Type B pancreatic cell (in vitro differentiated cells): ENCODE measurements at regions not wholly inside any gene's neighbourhood (a gene's known extent, or its start where the extent isn't known, plus 50 kb on each side); places are given as distances from the start of the nearest gene placed in this dataset.

Experiments used
- DNase-seq: peaks from one replicate; pipeline ENCODE4 v3.0.0; 2021; ENCODE audit warnings: mixed read lengths; ENCODE audit not compliant: unreplicated experiment; ENCODE audit errors: extremely low spot score
- H3K27ac Mint-ChIP-seq: 2 replicates; pipeline ENCODE4 v1.8.0; 2021; ENCODE audit warnings: mild to moderate bottlenecking, mixed read lengths
- H3K27me3 Mint-ChIP-seq: 2 replicates; pipeline ENCODE4 v1.8.0; 2021; ENCODE audit warnings: mixed read lengths
- H3K36me3 Mint-ChIP-seq: 2 replicates; pipeline ENCODE4 v1.8.0; 2021; ENCODE audit warnings: mixed read lengths
- H3K4me1 Mint-ChIP-seq: one replicate; pipeline ENCODE4 v1.8.0; 2021; ENCODE audit warnings: mixed read lengths; ENCODE audit not compliant: unreplicated experiment
- H3K4me3 Mint-ChIP-seq: 2 replicates; pipeline ENCODE4 v1.8.0; 2021; ENCODE audit warnings: mild to moderate bottlenecking, mixed read lengths
- H3K9me3 Mint-ChIP-seq: 2 replicates; pipeline ENCODE4 v1.8.0; 2021; ENCODE audit warnings: mixed read lengths
- TF ChIP-seq, protein P1 (sequence below): fragments of 200-600 bp; sonication (generic); conservative IDR thresholded peaks from 2 replicates; pipeline ENCODE4 v1.5.0; 2021; ENCODE audit warnings: antibody characterized with exemption, mild to moderate bottlenecking

DNA sequence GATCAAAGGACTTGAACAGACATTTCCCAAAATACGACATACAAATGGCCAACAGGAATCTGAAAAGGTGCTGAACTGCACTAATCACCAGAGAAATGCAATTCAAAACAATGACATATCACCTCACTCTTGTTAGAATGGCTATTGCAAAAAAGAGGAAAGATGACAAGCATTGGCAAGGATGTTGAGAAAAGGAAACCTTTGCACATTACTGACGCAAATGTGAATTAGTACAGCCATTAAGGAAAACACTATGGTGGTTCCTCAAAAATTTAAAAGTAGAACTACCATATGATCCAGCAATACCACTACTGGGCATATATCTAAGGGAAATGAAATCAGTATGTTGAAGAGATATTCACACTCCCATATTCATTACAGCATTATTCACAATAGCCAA lies 57.7 kb upstream of the ASPRV1 start:
- no peaks in the 10 kb centered on the region for H3K9me3 Mint-ChIP-seq
- TF ChIP-seq, protein P1, sequence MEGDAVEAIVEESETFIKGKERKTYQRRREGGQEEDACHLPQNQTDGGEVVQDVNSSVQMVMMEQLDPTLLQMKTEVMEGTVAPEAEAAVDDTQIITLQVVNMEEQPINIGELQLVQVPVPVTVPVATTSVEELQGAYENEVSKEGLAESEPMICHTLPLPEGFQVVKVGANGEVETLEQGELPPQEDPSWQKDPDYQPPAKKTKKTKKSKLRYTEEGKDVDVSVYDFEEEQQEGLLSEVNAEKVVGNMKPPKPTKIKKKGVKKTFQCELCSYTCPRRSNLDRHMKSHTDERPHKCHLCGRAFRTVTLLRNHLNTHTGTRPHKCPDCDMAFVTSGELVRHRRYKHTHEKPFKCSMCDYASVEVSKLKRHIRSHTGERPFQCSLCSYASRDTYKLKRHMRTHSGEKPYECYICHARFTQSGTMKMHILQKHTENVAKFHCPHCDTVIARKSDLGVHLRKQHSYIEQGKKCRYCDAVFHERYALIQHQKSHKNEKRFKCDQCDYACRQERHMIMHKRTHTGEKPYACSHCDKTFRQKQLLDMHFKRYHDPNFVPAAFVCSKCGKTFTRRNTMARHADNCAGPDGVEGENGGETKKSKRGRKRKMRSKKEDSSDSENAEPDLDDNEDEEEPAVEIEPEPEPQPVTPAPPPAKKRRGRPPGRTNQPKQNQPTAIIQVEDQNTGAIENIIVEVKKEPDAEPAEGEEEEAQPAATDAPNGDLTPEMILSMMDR = no peak
- no peak overlapping the region for H3K4me3 Mint-ChIP-seq
- H3K4me1 Mint-ChIP-seq = no peaks in the 10 kb centered on the region
- DNase-seq = no peak
- no peak overlapping the region for H3K27ac Mint-ChIP-seq
- peaks cover 35% of the 10 kb centered on the region for H3K36me3 Mint-ChIP-seq
- no peaks in the 10 kb centered on the region for H3K27me3 Mint-ChIP-seq

DNA sequence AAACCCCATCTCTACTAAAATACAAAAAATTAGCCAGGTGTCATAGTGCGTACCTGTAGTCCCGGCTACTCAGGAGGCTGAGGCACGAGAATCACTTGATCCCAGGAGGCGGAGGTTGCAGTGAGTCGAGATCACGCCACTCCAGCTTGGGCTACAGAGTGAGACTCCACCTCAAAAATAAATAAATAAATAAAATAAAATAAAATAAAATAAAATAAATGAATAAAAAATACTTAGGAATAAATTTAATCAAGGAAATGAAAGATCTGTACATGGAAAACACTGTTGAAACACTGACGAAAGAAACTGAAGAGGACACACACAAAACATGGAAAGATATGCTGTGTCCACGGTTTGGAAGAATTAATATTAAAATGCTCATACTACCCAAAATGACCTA lies 56.5 kb upstream of the ASPRV1 start:
- Mint-ChIP-seq H3K9me3 (no peaks in the 10 kb centered on the region), H3K4me1 (no peaks in the 10 kb centered on the region), H3K36me3 (peaks cover 35% of the 10 kb centered on the region), H3K27me3 (no peaks in the 10 kb centered on the region), H3K27ac (no peak overlapping the region), H3K4me3 (no peak overlapping the region)
- DNase-seq = no peak
- TF ChIP-seq, protein P1 = no peak

- no peaks in the 10 kb centered on the region for H3K27me3 Mint-ChIP-seq
- no peak for DNase-seq
- TF ChIP-seq, protein P1 = no peak
- peaks cover 9% of the 10 kb centered on the region for H3K4me1 Mint-ChIP-seq
- peaks cover 39% of the 10 kb centered on the region for H3K36me3 Mint-ChIP-seq
- H3K9me3 Mint-ChIP-seq = no peaks in the 10 kb centered on the region
- no peak overlapping the region for H3K27ac Mint-ChIP-seq
- H3K4me3 Mint-ChIP-seq = no peak overlapping the region
These were observed 53.5 kb upstream of the ASPRV1 start for GRCh38 chr2:70014959-70015358.

DNA sequence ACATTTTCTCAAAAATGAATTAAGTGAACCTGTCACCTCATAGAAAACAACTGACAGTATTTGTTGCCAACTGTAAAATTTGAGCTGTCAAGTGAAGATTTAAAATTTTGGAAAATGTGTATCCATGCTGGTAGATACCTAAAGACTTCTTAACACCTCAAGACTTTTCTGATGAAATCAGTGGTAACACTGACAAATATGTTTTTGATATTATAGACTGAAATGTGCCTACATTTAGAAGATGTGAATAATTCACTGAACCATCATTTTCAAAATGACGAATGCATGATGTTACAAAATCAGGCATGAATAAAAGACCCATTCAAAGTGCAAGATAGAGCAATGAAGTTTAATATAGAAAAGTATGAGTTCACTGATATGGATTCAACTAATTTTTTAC lies 51.5 kb upstream of the ASPRV1 start:
- TF ChIP-seq, protein P1 = no peak
- H3K27ac Mint-ChIP-seq = no peak overlapping the region
- H3K9me3 Mint-ChIP-seq = no peaks in the 10 kb centered on the region
- H3K4me1 Mint-ChIP-seq = peaks cover 12% of the 10 kb centered on the region
- no peak for DNase-seq
- no peaks in the 10 kb centered on the region for H3K27me3 Mint-ChIP-seq
- H3K36me3 Mint-ChIP-seq = peaks cover 23% of the 10 kb centered on the region
- no peak overlapping the region for H3K4me3 Mint-ChIP-seq

DNA sequence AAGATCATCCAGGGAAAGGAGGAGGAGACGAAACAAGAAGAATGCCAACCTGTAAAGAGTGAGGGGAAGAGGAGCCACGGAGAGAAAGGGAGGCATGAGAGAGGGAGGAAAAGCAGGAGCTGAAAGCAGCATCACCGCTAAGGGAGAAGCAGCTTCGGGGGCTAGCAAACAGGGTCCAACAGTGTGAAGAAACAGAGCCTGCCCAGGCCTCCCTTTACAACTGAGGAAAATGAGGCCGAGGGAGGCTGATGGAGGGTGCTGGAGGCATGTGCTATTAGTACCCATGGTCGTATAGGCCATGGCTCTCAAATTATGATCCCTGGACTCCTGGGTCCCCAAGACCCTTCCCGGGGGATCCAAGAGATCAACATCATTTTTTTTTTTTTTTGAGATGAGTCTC lies 50.4 kb upstream of the ASPRV1 start:
- peaks cover 16% of the 10 kb centered on the region for H3K36me3 Mint-ChIP-seq
- no peak for DNase-seq
- H3K4me3 Mint-ChIP-seq = no peak overlapping the region
- peak overlapping the region; percentile 13 for H3K27ac Mint-ChIP-seq
- H3K27me3 Mint-ChIP-seq = no peaks in the 10 kb centered on the region
- H3K4me1 Mint-ChIP-seq = peaks cover 12% of the 10 kb centered on the region
- H3K9me3 Mint-ChIP-seq = no peaks in the 10 kb centered on the region
- TF ChIP-seq, protein P1 = no peak

- no peaks in the 10 kb centered on the region for H3K9me3 Mint-ChIP-seq
These were observed 49.9 kb upstream of the ASPRV1 start for GRCh38 chr2:70011335-70011734.

More at GRCh38 chr2:70011335-70011734, 49.9 kb upstream of the ASPRV1 start:
- H3K4me1 Mint-ChIP-seq = peaks cover 12% of the 10 kb centered on the region
- peak overlapping the region; percentile 13 for H3K27ac Mint-ChIP-seq
- no peak overlapping the region for H3K4me3 Mint-ChIP-seq
- DNase-seq = no peak
- peaks cover 16% of the 10 kb centered on the region for H3K36me3 Mint-ChIP-seq
- TF ChIP-seq, protein P1 = no peak
- H3K27me3 Mint-ChIP-seq = no peaks in the 10 kb centered on the region
